ENCODE measurements at regions not wholly inside any gene's neighbourhood (a gene's known extent, or its start where the extent isn't known, plus 50 kb on each side); places are given as distances from the start of the nearest gene placed in this dataset.

GRCh38 chr13:85597790-85598500 lies 201.3 kb downstream of the SLITRK6 start:
- TF ChIP-seq CTCF (conservative IDR thresholded peaks at IDR 0.05; ENCODE audit: low read depth, low read length) (no peak), EZH2 (IDR thresholded peaks at IDR 0.05; ENCODE audit: low read length, unreplicated experiment) (no peak), EZH2phosphoT487 (IDR thresholded peaks at IDR 0.05; ENCODE audit: borderline replicate concordance, low read length) (no peak)
